Endodermal cell (in vitro differentiated cells): ENCODE measurements at regions not wholly inside any gene's neighbourhood (a gene's known extent, or its start where the extent isn't known, plus 50 kb on each side); places are given as distances from the start of the nearest gene placed in this dataset.
A peak's percentile ranks its signal among the peaks of the same experiment; 100 is the strongest.

ENCODE experiments used
- DNase-seq: peaks from one replicate; pipeline ENCODE4 v3.0.0-alpha.2; 2017
- H3K27ac ChIP-seq: 2 replicates; pipeline ENCODE4 v1.5.1; 2013; ENCODE audit warnings: mild to moderate bottlenecking, low read depth, low read length, moderate library complexity
- H3K27me3 ChIP-seq: 2 replicates; pipeline ENCODE4 v1.6.1; 2013; ENCODE audit warnings: mild to moderate bottlenecking, low read length, moderate library complexity; ENCODE audit not compliant: insufficient read depth, control insufficient read depth, poor library complexity, severe bottlenecking
- H3K36me3 ChIP-seq: 2 replicates; pipeline ENCODE4 v1.7.0; 2013; ENCODE audit warnings: mild to moderate bottlenecking, low read length, moderate library complexity; ENCODE audit not compliant: control insufficient read depth, insufficient read depth
- H3K4me1 ChIP-seq: one replicate; pipeline ENCODE4 v1.7.0; 2013; ENCODE audit warnings: low read length; ENCODE audit not compliant: control insufficient read depth, insufficient read depth
- H3K4me3 ChIP-seq: 2 replicates; pipeline ENCODE4 v1.5.1; 2013; ENCODE audit warnings: mild to moderate bottlenecking, low read length, moderate library complexity
- H3K9ac ChIP-seq: 2 replicates; pipeline ENCODE4 v1.6.1; 2013; ENCODE audit warnings: mild to moderate bottlenecking, low read length, moderate library complexity; ENCODE audit not compliant: poor library complexity, severe bottlenecking; ENCODE audit errors: extremely low read depth
- H3K9me3 ChIP-seq: 2 replicates; pipeline ENCODE4 v1.6.1; 2013; ENCODE audit warnings: mild to moderate bottlenecking, low read length, moderate library complexity; ENCODE audit not compliant: control insufficient read depth
- H3K27ac Mint-ChIP-seq: 2 replicates; pipeline ENCODE4 v1.8.0; 2020; ENCODE audit warnings: mixed read lengths
- H3K27me3 Mint-ChIP-seq: 2 replicates; pipeline ENCODE4 v1.8.0; 2021; ENCODE audit warnings: mild to moderate bottlenecking, mixed read lengths; ENCODE audit not compliant: insufficient read depth
- H3K36me3 Mint-ChIP-seq: 2 replicates; pipeline ENCODE4 v1.8.0; 2020; ENCODE audit warnings: low read depth, mixed read lengths
- H3K4me1 Mint-ChIP-seq: 2 replicates; pipeline ENCODE4 v1.8.0; 2020; ENCODE audit warnings: mixed read lengths
- H3K4me3 Mint-ChIP-seq: 2 replicates; pipeline ENCODE4 v1.8.0; 2020; ENCODE audit warnings: mild to moderate bottlenecking, moderate library complexity, mixed read lengths
- H3K9me3 Mint-ChIP-seq: 2 replicates; pipeline ENCODE4 v1.8.0; 2020; ENCODE audit warnings: mild to moderate bottlenecking, mixed read lengths
- WGBS, 2 experiments: methylation state at CpG; one replicate each; pipeline versions ENCODE4 v1.1.5 to v1.1.7; 2013; ENCODE audit warnings: missing lambda C conversion rate in 2 of 2, mixed read lengths in 1 of 2; ENCODE audit not compliant: insufficient coverage in 1 of 2, insufficient read length in 1 of 2; 5-methylcytosine and 5-hydroxymethylcytosine counted together
- TF ChIP-seq, protein P1 (sequence below): fragments of 200-600 bp; sonication (generic); conservative IDR thresholded peaks from 2 replicates; pipeline ENCODE4 v1.5.0; 2021; ENCODE audit warnings: antibody characterized with exemption, mild to moderate bottlenecking

DNA sequence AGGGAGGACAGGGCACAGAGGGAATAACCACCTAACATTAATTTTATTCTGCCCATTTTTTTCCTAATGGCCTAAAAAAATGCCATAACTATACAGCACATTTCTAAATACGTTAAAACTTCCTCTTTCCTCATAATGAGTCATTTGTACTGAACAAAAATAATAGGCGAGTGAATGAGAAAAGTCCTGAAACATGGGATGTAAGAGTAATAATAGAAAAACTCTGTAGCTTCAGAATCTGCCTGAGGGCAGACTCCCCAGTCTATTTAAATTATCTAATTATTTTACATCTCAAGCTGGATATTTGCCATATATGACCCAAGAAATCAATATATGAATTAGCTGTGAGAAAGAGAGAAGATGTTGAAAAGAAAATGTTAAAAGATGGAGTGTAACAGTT is 285.1 kb downstream of the TMX3 start:
- 92% methylated on average over 2 of the region's 2 CpGs; no CpG with 5 or more reads in 1 of the 2 experiments for WGBS, 2 experiments
- no peak overlapping the region for H3K4me3 Mint-ChIP-seq
- H3K4me1 Mint-ChIP-seq, result no peaks in the 10 kb centered on the region

DNA sequence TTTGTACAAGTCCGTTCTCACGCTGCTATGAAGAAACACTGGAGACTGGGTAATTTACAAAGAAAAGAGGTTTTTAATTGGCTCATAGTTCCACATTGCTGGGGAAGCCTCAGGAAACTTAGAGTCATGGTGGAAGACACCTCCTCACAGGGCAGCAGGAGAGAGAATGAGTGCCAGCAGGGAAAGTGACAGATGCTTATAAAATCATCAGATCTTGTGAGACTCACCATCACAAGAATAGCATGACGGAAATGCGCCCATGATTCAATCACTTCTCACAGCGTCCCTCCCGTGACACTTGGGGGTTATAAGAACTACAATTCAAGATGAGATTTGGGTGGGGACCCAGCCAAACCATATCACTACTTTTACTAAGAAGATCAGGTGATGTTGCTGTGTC is 285.8 kb downstream of the TMX3 start:
- H3K4me1 ChIP-seq, result no peaks in the 10 kb centered on the region
- H3K36me3 ChIP-seq, result no peaks in the 10 kb centered on the region
- Mint-ChIP-seq H3K27ac (no peak overlapping the region), H3K27me3 (no peaks in the 10 kb centered on the region), H3K36me3 (no peaks in the 10 kb centered on the region), H3K4me3 (no peak overlapping the region), H3K9me3 (no peaks in the 10 kb centered on the region), H3K4me1 (no peaks in the 10 kb centered on the region)
- no peak for DNase-seq
- no peak overlapping the region for H3K4me3 ChIP-seq
- TF ChIP-seq, protein P1, sequence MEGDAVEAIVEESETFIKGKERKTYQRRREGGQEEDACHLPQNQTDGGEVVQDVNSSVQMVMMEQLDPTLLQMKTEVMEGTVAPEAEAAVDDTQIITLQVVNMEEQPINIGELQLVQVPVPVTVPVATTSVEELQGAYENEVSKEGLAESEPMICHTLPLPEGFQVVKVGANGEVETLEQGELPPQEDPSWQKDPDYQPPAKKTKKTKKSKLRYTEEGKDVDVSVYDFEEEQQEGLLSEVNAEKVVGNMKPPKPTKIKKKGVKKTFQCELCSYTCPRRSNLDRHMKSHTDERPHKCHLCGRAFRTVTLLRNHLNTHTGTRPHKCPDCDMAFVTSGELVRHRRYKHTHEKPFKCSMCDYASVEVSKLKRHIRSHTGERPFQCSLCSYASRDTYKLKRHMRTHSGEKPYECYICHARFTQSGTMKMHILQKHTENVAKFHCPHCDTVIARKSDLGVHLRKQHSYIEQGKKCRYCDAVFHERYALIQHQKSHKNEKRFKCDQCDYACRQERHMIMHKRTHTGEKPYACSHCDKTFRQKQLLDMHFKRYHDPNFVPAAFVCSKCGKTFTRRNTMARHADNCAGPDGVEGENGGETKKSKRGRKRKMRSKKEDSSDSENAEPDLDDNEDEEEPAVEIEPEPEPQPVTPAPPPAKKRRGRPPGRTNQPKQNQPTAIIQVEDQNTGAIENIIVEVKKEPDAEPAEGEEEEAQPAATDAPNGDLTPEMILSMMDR, result no peak
- 94 to 100% methylated on average over 2 to 6 of the region's 6 CpGs for WGBS, 2 experiments
- H3K9me3 ChIP-seq, result no peaks in the 10 kb centered on the region
- no peak overlapping the region for H3K27ac ChIP-seq
- no peak overlapping the region for H3K9ac ChIP-seq
- no peaks in the 10 kb centered on the region for H3K27me3 ChIP-seq

More for the DNA sequence above, 285.1 kb downstream of the TMX3 start:
- no peaks in the 10 kb centered on the region for H3K4me1 ChIP-seq
- H3K27ac ChIP-seq, result no peak overlapping the region
- no peak for DNase-seq
- Mint-ChIP-seq H3K9me3 (no peaks in the 10 kb centered on the region), H3K27me3 (no peaks in the 10 kb centered on the region), H3K36me3 (no peaks in the 10 kb centered on the region), H3K27ac (no peak overlapping the region)
- no peak overlapping the region for H3K4me3 ChIP-seq
- H3K9me3 ChIP-seq, result no peaks in the 10 kb centered on the region
- TF ChIP-seq, protein P1, result no peak
- H3K9ac ChIP-seq, result no peak overlapping the region
- H3K36me3 ChIP-seq, result no peaks in the 10 kb centered on the region
- H3K27me3 ChIP-seq, result no peaks in the 10 kb centered on the region

DNA sequence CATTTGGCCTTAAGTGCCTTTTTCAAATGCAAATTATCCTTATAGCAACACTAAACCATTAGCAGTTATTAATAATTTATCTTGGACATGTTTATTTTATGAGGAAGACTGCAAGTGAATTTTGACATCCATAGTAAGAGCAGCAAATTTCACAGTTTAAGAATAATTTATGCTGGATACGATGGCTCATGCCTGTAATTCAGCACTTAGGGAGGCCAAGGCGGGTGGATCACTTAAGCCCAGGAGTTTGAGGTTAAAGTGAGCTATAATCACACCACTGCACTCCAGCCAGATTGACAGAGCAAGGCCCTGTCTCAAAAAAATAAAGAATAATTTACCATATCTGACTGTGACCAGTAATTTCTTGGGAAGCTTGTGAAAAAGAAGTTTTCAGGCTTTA is 286.2 kb downstream of the TMX3 start:
- no peaks in the 10 kb centered on the region for H3K27me3 Mint-ChIP-seq
- Histone ChIP-seq H3K4me1 (no peaks in the 10 kb centered on the region), H3K36me3 (no peaks in the 10 kb centered on the region), H3K4me3 (no peak overlapping the region), H3K27me3 (no peaks in the 10 kb centered on the region), H3K9me3 (no peaks in the 10 kb centered on the region), H3K27ac (peak overlapping the region; percentile 4), H3K9ac (no peak overlapping the region)
- 84 to 90% methylated on average over 1 to 2 of the region's 2 CpGs for WGBS, 2 experiments
- no peak overlapping the region for H3K4me3 Mint-ChIP-seq
- DNase-seq, result no peak
- no peaks in the 10 kb centered on the region for H3K9me3 Mint-ChIP-seq
- H3K4me1 Mint-ChIP-seq, result no peaks in the 10 kb centered on the region
- no peaks in the 10 kb centered on the region for H3K36me3 Mint-ChIP-seq
- TF ChIP-seq, protein P1, result no peak
- no peak overlapping the region for H3K27ac Mint-ChIP-seq
